ENCODE measurements at regions not wholly inside any gene's neighbourhood (a gene's known extent, or its start where the extent isn't known, plus 50 kb on each side); places are given as distances from the start of the nearest gene placed in this dataset.

GRCh38 chr5:18497089-18497488 is 862.8 kb downstream of the TAF11L14 start:
- Histone ChIP-seq H3K9me3 (replicated peaks in 1 of 2; ENCODE audit: control insufficient read depth in 1 of 2, insufficient read depth in 1 of 2, low read length in 2 of 2) (peaks cover 7 to 11% of the 10 kb centered on the region in 2 donors), H3K4me3 (replicated peaks in 1 of 3; ENCODE audit: low read depth in 2 of 3, low read length in 3 of 3) (no peak overlapping the region), H3K36me3 (replicated peaks in 1 of 2; ENCODE audit: control insufficient read depth in 1 of 2, insufficient read depth in 2 of 2, low read length in 2 of 2) (no peaks in the 10 kb centered on the region), H3K27ac (ENCODE audit: low read depth in 1 of 2, low read length in 2 of 2) (no peak overlapping the region), H3K79me2 (ENCODE audit: insufficient read depth, low read length) (no peaks in the 10 kb centered on the region), H4K20me1 (ENCODE audit: insufficient read depth, low read length) (no peaks in the 10 kb centered on the region), H3K9ac (ENCODE audit: insufficient read depth, low read length, poor library complexity, severe bottlenecking) (no peak overlapping the region), H3K27me3 (ENCODE audit: control insufficient read depth in 2 of 2, insufficient read depth in 2 of 2, low read length in 2 of 2) (no peaks in the 10 kb centered on the region), H2AFZ (ENCODE audit: insufficient read depth, low read depth, low read length, poor library complexity, severe bottlenecking) (no peak overlapping the region), H3K4me1 (ENCODE audit: control insufficient read depth in 1 of 2, insufficient read depth in 2 of 2, low read length in 2 of 2) (no peaks in the 10 kb centered on the region), H3K4me2 (replicated peaks; ENCODE audit: extremely low read depth, low read length, poor library complexity, severe bottlenecking) (no peak overlapping the region)
- WGBS (ENCODE audit: insufficient coverage), result no CpG with 5 or more reads among the region's 2 CpGs
- DNase-seq, result no peak
- Mint-ChIP-seq H3K36me3 (no peaks in the 10 kb centered on the region), H3K4me1 (no peaks in the 10 kb centered on the region), H3K27me3 (ENCODE audit: low read depth in 3 of 3) (no peaks in the 10 kb centered on the region), H3K27ac (no peak overlapping the region), H3K9me3 (peaks cover 2 to 15% (median 3%) of the 10 kb centered on the region in 7 donors), H3K4me3 (no peak overlapping the region)
- intact Hi-C loops (cut with micrococcal nuclease), result no loop called here
- TF ChIP-seq CTCF (IDR thresholded peaks at IDR 0.05), result no peak

GRCh38 chr5:18503797-18504328 is 869.6 kb downstream of the TAF11L14 start:
- no peak overlapping the region for H2AFZ ChIP-seq (ENCODE audit: insufficient read depth, low read depth, low read length, poor library complexity, severe bottlenecking)
- no peaks in the 10 kb centered on the region for H3K27me3 ChIP-seq (ENCODE audit: control insufficient read depth in 2 of 2, insufficient read depth in 2 of 2, low read length in 2 of 2)
- no peaks in the 10 kb centered on the region for H4K20me1 ChIP-seq (ENCODE audit: insufficient read depth, low read length)
- H3K27me3 Mint-ChIP-seq (ENCODE audit: low read depth in 3 of 3), result no peaks in the 10 kb centered on the region
- no peaks in the 10 kb centered on the region for H3K4me1 ChIP-seq (ENCODE audit: control insufficient read depth in 1 of 2, insufficient read depth in 2 of 2, low read length in 2 of 2)
- no peak overlapping the region for H3K27ac ChIP-seq (ENCODE audit: low read depth in 1 of 2, low read length in 2 of 2)
- no peak overlapping the region for H3K4me3 ChIP-seq (replicated peaks in 1 of 3; ENCODE audit: low read depth in 2 of 3, low read length in 3 of 3)
- H3K4me1 Mint-ChIP-seq, result no peaks in the 10 kb centered on the region
- H3K79me2 ChIP-seq (ENCODE audit: insufficient read depth, low read length), result no peaks in the 10 kb centered on the region
- no peak overlapping the region for H3K4me2 ChIP-seq (replicated peaks; ENCODE audit: extremely low read depth, low read length, poor library complexity, severe bottlenecking)
- intact Hi-C loops (cut with micrococcal nuclease), result no loop called here
- peaks cover 0 to 6% of the 10 kb centered on the region in 2 donors for H3K9me3 ChIP-seq (replicated peaks in 1 of 2; ENCODE audit: control insufficient read depth in 1 of 2, insufficient read depth in 1 of 2, low read length in 2 of 2)
- H3K9me3 Mint-ChIP-seq, result peaks cover 0 to 9% (median 3%) of the 10 kb centered on the region in 7 donors
- no peak overlapping the region for H3K27ac Mint-ChIP-seq
- DNase-seq, result no peak
- H3K36me3 Mint-ChIP-seq, result no peaks in the 10 kb centered on the region
- no peak overlapping the region for H3K4me3 Mint-ChIP-seq
- WGBS (ENCODE audit: insufficient coverage), result no CpG with 5 or more reads among the region's 4 CpGs
- H3K36me3 ChIP-seq (replicated peaks in 1 of 2; ENCODE audit: control insufficient read depth in 1 of 2, insufficient read depth in 2 of 2, low read length in 2 of 2), result no peaks in the 10 kb centered on the region
- no peak overlapping the region for H3K9ac ChIP-seq (ENCODE audit: insufficient read depth, low read length, poor library complexity, severe bottlenecking)
- no peak for TF ChIP-seq CTCF (IDR thresholded peaks at IDR 0.05)

Data from CD14-positive monocyte (primary cell).